Spleen (tissue), 11 donors: ENCODE measurements at regions not wholly inside any gene's neighbourhood (a gene's known extent, or its start where the extent isn't known, plus 50 kb on each side); places are given as distances from the start of the nearest gene placed in this dataset.

Source experiments
- DNase-seq: peaks from one replicate; pipeline ENCODE4 v3.0.0-alpha.2; 2020
- H3K27ac ChIP-seq, 8 donors: fragments of 200-600 bp; sonication (generic) in 7 of 8; 1 replicate in 4 of 8; 2 replicates in 4 of 8; pipeline versions ENCODE4 v1.5.0 to v1.8.0; 2016 to 2021; ENCODE audit warnings: inconsistent platforms in 4 of 8, mild to moderate bottlenecking in 4 of 8, moderate library complexity in 1 of 8
- H3K27me3 ChIP-seq, 7 donors: fragments of 200-600 bp; sonication (generic) in 6 of 7; replicated peaks in 1 of 7; 1 replicate in 4 of 7; 2 replicates in 3 of 7; pipeline versions ENCODE4 v1.5.0 to v1.8.0; 2016 to 2021; ENCODE audit warnings: inconsistent platforms in 3 of 7, mild to moderate bottlenecking in 1 of 7
- H3K36me3 ChIP-seq, 6 donors: fragments of 200-600 bp; sonication (generic) in 5 of 6; 1 replicate in 4 of 6; 2 replicates in 2 of 6; pipeline versions ENCODE4 v1.5.0 to v1.8.0; 2016 to 2021; ENCODE audit warnings: inconsistent platforms in 2 of 6
- H3K4me1 ChIP-seq, 6 donors: fragments of 200-600 bp; sonication (generic) in 5 of 6; 1 replicate in 3 of 6; 2 replicates in 3 of 6; pipeline versions ENCODE4 v1.5.0 to v1.8.0; 2016 to 2021; ENCODE audit warnings: inconsistent platforms in 3 of 6
- H3K4me3 ChIP-seq, 8 donors: fragments of 200-600 bp; sonication (generic) in 7 of 8; 1 replicate in 4 of 8; 2 replicates in 4 of 8; pipeline versions ENCODE4 v1.5.0 to v1.8.0; 2016 to 2021; ENCODE audit warnings: inconsistent platforms in 4 of 8, mild to moderate bottlenecking in 4 of 8, moderate library complexity in 2 of 8
- H3K9me3 ChIP-seq, 8 donors: fragments of 200-600 bp; sonication (generic) in 7 of 8; 1 replicate in 4 of 8; 2 replicates in 4 of 8; pipeline versions ENCODE4 v1.5.0 to v1.8.0; 2016 to 2021; ENCODE audit warnings: inconsistent platforms in 4 of 8
- POLR2A ChIP-seq, 3 donors: fragments of 450-650 bp; IDR thresholded peaks; one replicate each; pipeline ENCODE4 v1.5.1; 2017; ENCODE audit warnings: antibody characterized with exemption in 3 of 3, mild to moderate bottlenecking in 1 of 3
- POLR2AphosphoS5 ChIP-seq, 3 donors: sonication (generic); formaldehyde crosslinking; IDR thresholded peaks; one replicate each; pipeline ENCODE4 v1.5.1; 2017; ENCODE audit warnings: antibody characterized with exemption in 3 of 3
- WGBS, 5 donors: extraction: QIAGEN DNeasy Blood & Tissue Kit in 3 of 5; methylation state at CpG; one replicate each; pipeline versions ENCODE4 v1.1.5 to v1.1.7; 2013 to 2018; 5-methylcytosine and 5-hydroxymethylcytosine counted together
- intact Hi-C: fragments of 100-400 bp; cut with DNase I; formaldehyde crosslinking; loops from one replicate; pipeline ENCODE4 v1.15.0; 2023; ENCODE audit warnings: low total_unique reads
- TF ChIP-seq, protein P1 (sequence below), 11 experiments: fragments of 200-600 bp in 7 of 11; fragments of 450-650 bp in 4 of 11; sonication (generic) in 4 of 11; IDR thresholded peaks in 8 of 11; conservative IDR thresholded peaks in 3 of 11; 1 replicate in 7 of 11; 2 replicates in 4 of 11; pipeline versions ENCODE4 v1.4.0 to v1.8.0; 2016 to 2021; ENCODE audit warnings: antibody characterized with exemption in 11 of 11, inconsistent platforms in 4 of 11, mild to moderate bottlenecking in 1 of 11
- donor health status: healthy with polysubstance abuse.
- donor health status: DM: no; HTN: no; CAD: no; lungs with moderate emphysema.
- donor health status: DM: no; HTN: no; CAD: no.
- donor health status: Bipolar disorder and iron deficiency.
- donor health status: healthy.
- donor health status: DM: no; HTN: no; CAD: no.
- donor health status: DM: yes; HTN: yes; CAD: no.

DNA sequence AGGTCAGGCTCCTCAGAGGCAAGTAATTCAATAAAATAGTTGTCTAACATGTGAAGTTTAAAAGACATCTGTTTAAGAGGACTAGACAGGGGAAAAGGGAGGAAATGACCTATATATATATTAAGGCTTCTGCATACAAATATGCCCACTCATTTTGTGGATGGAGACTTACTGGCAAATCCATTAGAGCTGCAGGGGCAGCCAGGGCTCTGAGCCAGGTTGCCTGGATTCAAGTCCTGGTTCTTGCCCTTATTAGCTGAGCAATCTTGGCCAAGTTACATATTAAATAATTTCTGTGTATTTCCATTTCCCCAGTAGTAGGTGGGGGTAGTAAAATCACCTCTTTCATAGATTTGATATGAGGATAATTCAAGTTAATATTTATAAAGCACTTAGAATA is 287.0 kb upstream of the RIMS1 start:
- Histone ChIP-seq H3K4me1 (no peaks in the 10 kb centered on the region), H3K27ac (no peak overlapping the region), H3K9me3 (no peaks in the 10 kb centered on the region), H3K4me3 (no peak overlapping the region), H3K27me3 (no peaks in the 10 kb centered on the region), H3K36me3 (no peaks in the 10 kb centered on the region)
- DNase-seq: no peak
- intact Hi-C loops: no loop called here
- TF ChIP-seq POLR2AphosphoS5 (IDR thresholded peaks at IDR 0.05) (no peak), POLR2A (IDR thresholded peaks at IDR 0.05) (no peak)
- TF ChIP-seq, protein P1, sequence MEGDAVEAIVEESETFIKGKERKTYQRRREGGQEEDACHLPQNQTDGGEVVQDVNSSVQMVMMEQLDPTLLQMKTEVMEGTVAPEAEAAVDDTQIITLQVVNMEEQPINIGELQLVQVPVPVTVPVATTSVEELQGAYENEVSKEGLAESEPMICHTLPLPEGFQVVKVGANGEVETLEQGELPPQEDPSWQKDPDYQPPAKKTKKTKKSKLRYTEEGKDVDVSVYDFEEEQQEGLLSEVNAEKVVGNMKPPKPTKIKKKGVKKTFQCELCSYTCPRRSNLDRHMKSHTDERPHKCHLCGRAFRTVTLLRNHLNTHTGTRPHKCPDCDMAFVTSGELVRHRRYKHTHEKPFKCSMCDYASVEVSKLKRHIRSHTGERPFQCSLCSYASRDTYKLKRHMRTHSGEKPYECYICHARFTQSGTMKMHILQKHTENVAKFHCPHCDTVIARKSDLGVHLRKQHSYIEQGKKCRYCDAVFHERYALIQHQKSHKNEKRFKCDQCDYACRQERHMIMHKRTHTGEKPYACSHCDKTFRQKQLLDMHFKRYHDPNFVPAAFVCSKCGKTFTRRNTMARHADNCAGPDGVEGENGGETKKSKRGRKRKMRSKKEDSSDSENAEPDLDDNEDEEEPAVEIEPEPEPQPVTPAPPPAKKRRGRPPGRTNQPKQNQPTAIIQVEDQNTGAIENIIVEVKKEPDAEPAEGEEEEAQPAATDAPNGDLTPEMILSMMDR (IDR thresholded peaks at IDR 0.05 in 8 of 11, conservative IDR thresholded peaks at IDR 0.05 in 3 of 11): no peak

DNA sequence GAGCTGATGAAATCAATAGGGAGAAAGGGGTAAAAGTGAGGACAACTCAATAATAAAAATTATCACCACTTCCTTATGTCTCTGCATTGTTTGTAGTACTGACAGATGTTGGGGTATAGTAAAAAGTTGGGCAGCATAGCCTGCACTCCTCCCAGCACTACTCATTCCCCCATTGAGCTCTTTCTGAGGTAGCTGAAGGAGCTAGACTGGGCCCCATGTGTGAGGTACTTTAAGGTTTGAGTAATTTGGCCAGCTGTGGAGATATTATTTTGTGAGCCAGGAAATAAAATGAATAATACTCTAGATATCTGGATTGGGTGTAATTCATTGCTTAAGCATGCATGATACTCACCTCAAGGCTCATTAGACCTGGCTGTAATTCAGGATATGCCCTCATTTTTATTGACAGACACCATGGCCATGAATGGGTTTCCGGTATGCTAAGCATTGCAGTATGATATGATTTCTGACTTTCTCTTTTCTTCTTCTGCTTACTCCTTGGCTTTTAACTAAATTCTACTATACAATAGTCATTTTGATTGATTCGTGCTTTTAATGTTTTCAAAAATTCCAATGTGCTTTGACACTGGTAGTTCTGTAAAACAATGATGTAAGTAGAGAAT is 283.9 kb upstream of the RIMS1 start:
- WGBS, 5 donors: 74 to 82% (median 80%) methylated on average over 2 of the region's 2 CpGs
- no peak for TF ChIP-seq POLR2AphosphoS5 (IDR thresholded peaks at IDR 0.05)
- TF ChIP-seq, protein P1 (IDR thresholded peaks at IDR 0.05 in 8 of 11, conservative IDR thresholded peaks at IDR 0.05 in 3 of 11): no peak

DNA sequence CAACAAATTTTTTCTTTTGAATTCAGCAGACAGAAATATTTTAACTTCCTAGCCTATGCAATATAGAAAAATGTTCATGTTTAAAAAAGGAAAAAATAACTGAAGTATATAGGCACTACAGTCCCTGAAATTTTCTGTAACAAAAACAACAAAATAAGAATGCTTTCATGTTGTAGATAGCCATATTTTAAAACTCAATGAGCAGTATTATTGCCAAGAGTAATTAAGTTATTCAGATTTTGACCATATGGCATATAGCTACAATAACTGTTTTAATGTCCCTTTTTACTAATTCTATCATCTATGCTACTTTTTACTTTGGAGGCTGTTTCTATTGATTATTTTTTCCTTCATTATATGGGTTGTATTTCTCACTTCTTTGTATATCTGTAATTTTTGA is 283.3 kb upstream of the RIMS1 start:
- no peak for DNase-seq
- Histone ChIP-seq H3K4me3 (no peak overlapping the region), H3K27me3 (no peaks in the 10 kb centered on the region), H3K36me3 (no peaks in the 10 kb centered on the region), H3K9me3 (no peaks in the 10 kb centered on the region), H3K4me1 (no peaks in the 10 kb centered on the region), H3K27ac (no peak overlapping the region)
- intact Hi-C loops: no loop called here
- TF ChIP-seq POLR2A (IDR thresholded peaks at IDR 0.05) (no peak), POLR2AphosphoS5 (IDR thresholded peaks at IDR 0.05) (no peak)
- TF ChIP-seq, protein P1 (IDR thresholded peaks at IDR 0.05 in 8 of 11, conservative IDR thresholded peaks at IDR 0.05 in 3 of 11): no peak

More for the DNA sequence above, 283.9 kb upstream of the RIMS1 start:
- Histone ChIP-seq H3K27ac (no peak overlapping the region), H3K9me3 (no peaks in the 10 kb centered on the region), H3K4me1 (no peaks in the 10 kb centered on the region), H3K27me3 (no peaks in the 10 kb centered on the region), H3K4me3 (no peak overlapping the region), H3K36me3 (no peaks in the 10 kb centered on the region)
- DNase-seq: no peak
- intact Hi-C loops: no loop called here

DNA sequence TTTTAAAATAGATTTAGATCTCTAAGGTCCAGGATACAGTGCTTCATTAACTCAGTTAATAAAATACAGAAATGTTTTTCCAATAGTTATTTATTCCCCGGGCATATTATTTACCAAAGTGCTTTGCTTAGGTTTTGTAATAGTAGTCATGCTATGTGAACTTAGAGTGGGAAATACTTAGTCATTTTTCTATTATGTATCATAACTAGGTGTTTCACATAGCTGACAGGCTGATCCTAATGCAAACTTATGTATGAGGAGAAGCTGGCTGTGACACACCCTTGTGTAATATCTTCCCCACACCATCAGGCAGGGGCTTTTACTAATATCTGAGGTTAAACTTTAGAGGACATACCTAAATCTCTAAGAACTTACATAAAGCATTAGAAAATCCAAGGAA is 277.7 kb upstream of the RIMS1 start:
- H3K4me1 ChIP-seq: no peaks in the 10 kb centered on the region
- 87 to 98% (median 93%) methylated on average over 1 of the region's 1 CpG for WGBS, 5 donors
- TF ChIP-seq POLR2A (IDR thresholded peaks at IDR 0.05): no peak
- DNase-seq: no peak
- H3K27me3 ChIP-seq: no peaks in the 10 kb centered on the region
- no peak overlapping the region for H3K27ac ChIP-seq
- no peaks in the 10 kb centered on the region for H3K36me3 ChIP-seq
- no peaks in the 10 kb centered on the region for H3K9me3 ChIP-seq
- no peak overlapping the region for H3K4me3 ChIP-seq
- intact Hi-C loops: no loop called here

DNA sequence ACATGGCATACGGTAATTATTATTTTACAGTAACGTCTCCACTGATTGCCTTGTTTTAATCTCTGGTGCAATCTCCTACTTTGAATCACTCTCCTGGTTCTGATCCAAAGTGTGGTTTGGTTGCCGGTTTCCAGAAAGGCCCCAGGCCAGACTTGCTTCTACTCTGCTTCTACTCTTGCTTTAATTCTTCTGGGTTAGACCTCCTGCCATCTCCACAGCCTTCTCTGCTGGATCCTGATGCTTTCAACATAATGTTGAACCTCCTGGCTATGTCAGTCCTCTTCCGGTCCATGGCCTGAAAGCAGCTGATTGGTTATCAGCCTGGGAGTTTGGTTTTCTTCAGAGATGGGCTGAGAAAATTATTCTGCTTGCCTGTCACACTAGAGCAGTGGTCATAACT is 266.5 kb upstream of the RIMS1 start:
- no peaks in the 10 kb centered on the region for H3K4me1 ChIP-seq
- no peaks in the 10 kb centered on the region for H3K36me3 ChIP-seq
- 80 to 89% (median 85%) methylated on average over 4 of the region's 4 CpGs for WGBS, 5 donors
- H3K27me3 ChIP-seq: no peaks in the 10 kb centered on the region
- TF ChIP-seq POLR2AphosphoS5 (IDR thresholded peaks at IDR 0.05) (no peak), POLR2A (IDR thresholded peaks at IDR 0.05) (no peak)
- TF ChIP-seq, protein P1 (IDR thresholded peaks at IDR 0.05 in 8 of 11, conservative IDR thresholded peaks at IDR 0.05 in 3 of 11): no peak
- H3K27ac ChIP-seq: no peak overlapping the region
- H3K9me3 ChIP-seq: peaks cover 0 to 5% (median 1%) of the 10 kb centered on the region in 8 donors
- no peak for DNase-seq
- intact Hi-C loops: no loop called here
- H3K4me3 ChIP-seq: no peak overlapping the region
